Glomerular visceral epithelial cell (primary cell): ENCODE measurements at regions not wholly inside any gene's neighbourhood (a gene's known extent, or its start where the extent isn't known, plus 50 kb on each side); places are given as distances from the start of the nearest gene placed in this dataset.
A peak's percentile ranks its signal among the peaks of the same experiment; 100 is the strongest.
"Not testable (repeated sequence)": the region's sequence is repeated elsewhere in the genome, so short reads cannot be mapped to it uniquely, and the experiment has no call there.

Source experiments
- DNase-seq: peaks from one replicate; pipeline ENCODE4 v3.0.0-alpha.2; 2016; ENCODE audit errors: extremely low spot score

- no peak for DNase-seq
Observed at GRCh38 chr18:41899535-41899934, 55.5 kb upstream of the PIK3C3 start.

GRCh38 chr18:41893432-41893831 lies 61.6 kb upstream of the PIK3C3 start:
- no peak for DNase-seq

- DNase-seq: no peak
Observed at GRCh38 chr18:41887100-41887499, 67.9 kb upstream of the PIK3C3 start.

- DNase-seq: no peak
Observed at GRCh38 chr18:41886126-41886807, 68.8 kb upstream of the PIK3C3 start.

GRCh38 chr18:41881285-41881684 lies 73.7 kb upstream of the PIK3C3 start:
- peak; percentile 31 for DNase-seq

- DNase-seq: no peak
Observed at GRCh38 chr18:41879256-41879655, 75.8 kb upstream of the PIK3C3 start.

- DNase-seq: peak; percentile 45
Observed at GRCh38 chr18:41875094-41875780, 79.8 kb upstream of the PIK3C3 start.

GRCh38 chr18:41873730-41874129 lies 81.3 kb upstream of the PIK3C3 start:
- no peak for DNase-seq

GRCh38 chr18:41872206-41872605 lies 82.8 kb upstream of the PIK3C3 start:
- no peak for DNase-seq

GRCh38 chr18:41871229-41872000 lies 83.6 kb upstream of the PIK3C3 start:
- DNase-seq: no peak

GRCh38 chr18:41870817-41871216 lies 84.2 kb upstream of the PIK3C3 start:
- peak; percentile 7 for DNase-seq

GRCh38 chr18:41870191-41870590 lies 84.8 kb upstream of the PIK3C3 start:
- no peak for DNase-seq

- DNase-seq: not testable (repeated sequence)
Observed at GRCh38 chr18:41865796-41866195, 89.2 kb upstream of the PIK3C3 start.

GRCh38 chr18:41864216-41864615 lies 90.8 kb upstream of the PIK3C3 start:
- no peak for DNase-seq

- no peak for DNase-seq
Observed at GRCh38 chr18:41862921-41863320, 92.1 kb upstream of the PIK3C3 start.

- no peak for DNase-seq
Observed at GRCh38 chr18:41860987-41861386, 94.0 kb upstream of the PIK3C3 start.

GRCh38 chr18:41858761-41859555 lies 96.1 kb upstream of the PIK3C3 start:
- DNase-seq: no peak

GRCh38 chr18:41853280-41853679 lies 101.8 kb upstream of the PIK3C3 start:
- no peak for DNase-seq

- DNase-seq: no peak
Observed at GRCh38 chr18:41850781-41851180, 104.3 kb upstream of the PIK3C3 start.

GRCh38 chr18:41849632-41850031 lies 105.4 kb upstream of the PIK3C3 start:
- no peak for DNase-seq

- DNase-seq: no peak
Observed at GRCh38 chr18:41845563-41845962, 109.5 kb upstream of the PIK3C3 start.

- DNase-seq: no peak
Observed at GRCh38 chr18:41842886-41843285, 112.1 kb upstream of the PIK3C3 start.
